HG03060 (cell line): ENCODE measurements at regions not wholly inside any gene's neighbourhood (a gene's known extent, or its start where the extent isn't known, plus 50 kb on each side); places are given as distances from the start of the nearest gene placed in this dataset.
A peak's percentile ranks its signal among the peaks of the same experiment; 100 is the strongest.

Experiments
- ATAC-seq: cut with Tn5 transposase; IDR thresholded peaks from one replicate; pipeline ENCODE4 v1.9.1; 2021; ENCODE audit warnings: low read depth, moderate number of reproducible peaks; ENCODE audit not compliant: unreplicated experiment

DNA sequence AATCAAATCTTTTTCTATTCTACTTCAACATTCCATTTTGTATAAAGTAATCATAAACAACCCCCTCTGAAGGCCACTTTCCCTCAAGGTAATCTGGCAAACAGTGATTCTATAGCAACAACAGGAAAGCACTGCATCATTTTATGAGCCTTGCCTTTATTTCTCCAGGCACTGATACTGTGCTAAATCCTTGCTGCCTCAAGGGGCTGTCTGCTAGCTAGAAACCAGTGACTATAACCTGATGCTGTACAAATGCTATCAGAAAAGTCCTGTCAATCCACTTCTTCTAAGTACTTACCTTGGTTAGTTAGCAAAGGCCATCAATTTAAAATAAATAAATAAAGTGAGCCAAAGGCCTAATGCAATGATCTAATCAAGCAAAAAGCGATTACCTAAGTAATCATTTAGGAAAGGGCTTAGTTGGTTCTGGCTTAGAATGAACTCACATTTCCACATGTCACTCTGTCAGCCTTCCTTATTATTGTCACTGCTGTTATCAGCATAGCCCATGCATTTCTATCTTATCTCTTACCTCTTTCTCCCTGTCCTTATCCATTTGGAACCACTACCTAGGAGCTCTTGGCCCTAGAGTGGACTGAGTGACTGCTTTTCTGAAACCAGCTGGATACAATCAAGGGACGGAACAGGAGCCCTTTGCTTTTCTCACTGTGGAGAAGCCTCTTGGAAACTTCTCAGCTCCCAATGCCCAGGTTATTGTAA is 246.1 kb upstream of the MEF2C start:
- ATAC-seq, result no peak

DNA sequence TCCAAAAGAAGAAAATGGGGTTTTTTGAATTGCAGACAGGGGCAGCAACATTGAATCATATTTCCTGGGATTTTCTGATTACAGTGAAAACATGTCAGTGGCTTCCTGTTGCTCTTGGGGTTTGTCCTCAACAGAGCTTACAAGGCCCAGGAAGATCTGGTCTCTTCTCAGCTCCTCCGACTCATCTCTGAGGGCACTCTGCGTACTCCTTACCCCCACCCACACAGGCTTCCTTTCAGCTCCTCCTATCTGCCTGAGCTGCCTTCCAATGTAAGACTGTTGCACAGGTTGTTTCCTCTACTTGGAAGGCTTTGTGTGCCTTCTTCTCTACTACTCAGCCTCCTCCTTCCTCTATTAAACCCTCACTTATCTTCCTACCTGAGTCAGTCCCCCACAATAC is 245.1 kb upstream of the MEF2C start:
- ATAC-seq, result no peak

- ATAC-seq, result no peak
Observed at GRCh38 chr5:89127191-89127590, 244.2 kb upstream of the MEF2C start.

DNA sequence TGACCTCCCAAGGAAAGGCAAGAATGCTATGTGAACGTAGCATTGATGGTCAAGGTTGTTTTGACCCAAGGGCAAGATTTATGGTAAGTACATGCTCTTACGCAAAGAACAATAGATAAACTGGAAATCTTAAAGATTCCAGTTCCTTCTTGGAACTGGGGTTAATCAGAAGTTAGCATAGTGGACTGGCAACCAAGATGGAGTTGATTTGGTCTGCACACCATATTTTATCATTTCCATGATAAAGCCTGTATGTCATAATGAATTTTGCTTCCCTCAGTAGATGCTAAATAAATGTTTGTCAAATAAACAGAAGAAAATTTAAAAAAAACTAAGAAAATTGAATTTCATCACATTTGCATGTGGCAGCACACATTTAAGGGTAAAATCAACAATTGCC is 242.4 kb upstream of the MEF2C start:
- no peak for ATAC-seq

GRCh38 chr5:89123581-89123980 is 240.6 kb upstream of the MEF2C start:
- ATAC-seq, result no peak

DNA sequence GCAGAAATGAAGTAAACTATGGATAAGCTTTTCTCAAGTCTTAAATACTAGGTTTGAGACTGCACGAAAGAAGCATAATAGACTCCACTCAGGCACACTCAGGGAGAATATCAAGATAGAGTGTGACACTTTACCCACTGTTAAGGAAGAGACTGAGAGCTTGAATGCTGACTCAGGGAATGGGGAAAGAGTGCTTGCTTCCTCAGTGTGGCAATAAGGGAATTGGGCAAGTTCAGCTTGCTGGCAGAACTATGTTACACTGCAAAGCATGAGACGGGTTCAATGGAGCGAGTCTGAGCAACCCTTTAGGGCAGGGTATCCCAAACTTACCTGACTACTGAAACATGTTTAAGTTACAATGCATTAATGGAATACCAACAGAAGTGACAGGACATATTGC is 237.7 kb upstream of the MEF2C start:
- no peak for ATAC-seq

- ATAC-seq, result peak; percentile 89
Observed at GRCh38 chr5:89117124-89117644, 234.2 kb upstream of the MEF2C start.

DNA sequence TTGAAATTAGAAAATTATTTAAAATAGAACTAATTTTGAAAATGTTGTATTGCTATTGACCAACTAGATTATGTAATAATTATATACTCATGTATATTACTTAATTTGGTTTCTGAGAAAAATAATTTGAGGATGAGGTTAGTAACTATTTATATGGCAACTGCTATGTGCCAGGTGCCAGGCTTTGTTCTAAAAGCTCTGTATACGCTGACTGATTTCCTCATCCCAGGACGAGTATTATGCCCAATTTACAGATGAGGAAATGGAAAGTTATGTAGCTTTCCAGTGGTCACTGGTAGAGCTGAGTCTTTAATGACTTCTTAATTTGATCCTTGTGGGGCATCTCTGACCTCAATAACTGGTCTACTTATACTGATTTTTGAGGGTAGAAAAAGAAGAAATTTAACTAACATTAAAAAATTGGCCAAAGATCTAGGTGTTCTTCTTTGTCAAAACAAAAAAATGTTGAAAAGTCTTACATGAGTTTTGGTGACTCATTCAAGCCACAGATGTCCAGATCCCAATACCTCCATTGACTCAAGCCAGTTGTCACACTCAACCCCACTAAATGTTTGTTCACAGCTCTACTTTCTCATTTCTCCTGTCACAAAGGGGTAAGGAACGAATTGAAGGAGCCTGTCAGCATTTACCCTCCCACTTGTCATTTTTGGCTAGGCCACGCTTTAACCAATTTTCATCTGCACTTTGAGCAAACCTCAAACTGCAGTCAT is 228.1 kb upstream of the MEF2C start:
- ATAC-seq, result no peak

DNA sequence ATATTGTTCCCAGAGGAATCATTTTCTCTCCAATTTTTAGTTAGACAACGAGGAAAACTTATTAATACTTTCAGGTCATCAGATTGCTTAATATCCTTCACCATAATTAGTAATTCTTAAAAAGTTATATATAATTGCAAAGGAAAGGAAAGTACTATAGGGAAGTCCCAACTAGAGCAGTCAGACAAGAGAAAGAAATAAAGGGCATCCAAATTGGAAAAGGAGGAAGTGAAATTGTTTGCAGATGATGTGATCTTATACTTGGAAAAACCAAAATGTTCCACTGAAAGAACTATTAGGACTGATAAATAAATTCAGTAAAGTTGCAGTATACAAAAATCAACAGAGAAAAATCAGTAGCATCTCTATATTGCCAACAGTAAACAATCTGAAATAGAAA is 223.5 kb upstream of the MEF2C start:
- ATAC-seq, result no peak

DNA sequence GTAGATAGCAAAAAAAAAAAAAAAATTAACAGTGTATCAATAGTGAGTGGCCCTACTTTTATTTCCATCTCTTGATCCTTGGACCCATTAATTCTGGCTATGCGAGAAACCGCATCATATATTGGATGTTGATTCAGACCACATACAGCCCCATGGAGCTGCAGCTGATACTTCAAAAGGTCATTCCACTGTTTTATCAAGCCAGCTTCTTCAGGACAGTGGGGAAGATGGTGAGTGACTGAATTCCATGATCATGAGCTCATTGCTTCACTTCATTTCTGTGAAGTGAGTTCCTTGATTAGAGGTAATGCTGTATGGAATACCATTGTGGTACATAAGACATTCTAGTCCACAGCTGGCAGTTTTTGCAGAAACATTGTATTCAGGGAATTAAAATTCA is 222.9 kb upstream of the MEF2C start:
- ATAC-seq, result no peak

DNA sequence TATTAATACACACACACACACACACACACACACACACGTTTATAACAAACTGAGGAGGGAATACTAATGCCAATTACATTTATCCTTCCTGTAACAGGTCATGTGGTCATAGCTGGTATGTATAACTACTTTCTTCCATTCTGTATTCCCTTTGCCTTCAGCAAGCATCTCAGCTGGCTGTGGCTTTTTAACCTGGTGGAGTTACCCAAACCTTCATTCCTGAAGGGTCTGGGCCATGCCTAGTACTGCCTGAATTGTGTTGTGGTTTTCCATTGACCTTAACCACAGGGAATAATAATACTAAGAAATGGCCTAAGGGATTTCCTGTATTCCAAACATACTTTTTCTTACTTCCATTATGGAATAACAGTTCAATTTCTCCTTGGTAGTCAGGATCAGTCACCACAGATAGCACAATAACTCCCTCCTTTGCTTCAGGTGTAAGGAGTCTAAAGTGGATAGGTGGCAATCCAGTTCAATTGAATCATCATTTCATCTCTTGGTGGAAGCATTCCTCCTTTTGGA is 222.2 kb upstream of the MEF2C start:
- ATAC-seq, result no peak

DNA sequence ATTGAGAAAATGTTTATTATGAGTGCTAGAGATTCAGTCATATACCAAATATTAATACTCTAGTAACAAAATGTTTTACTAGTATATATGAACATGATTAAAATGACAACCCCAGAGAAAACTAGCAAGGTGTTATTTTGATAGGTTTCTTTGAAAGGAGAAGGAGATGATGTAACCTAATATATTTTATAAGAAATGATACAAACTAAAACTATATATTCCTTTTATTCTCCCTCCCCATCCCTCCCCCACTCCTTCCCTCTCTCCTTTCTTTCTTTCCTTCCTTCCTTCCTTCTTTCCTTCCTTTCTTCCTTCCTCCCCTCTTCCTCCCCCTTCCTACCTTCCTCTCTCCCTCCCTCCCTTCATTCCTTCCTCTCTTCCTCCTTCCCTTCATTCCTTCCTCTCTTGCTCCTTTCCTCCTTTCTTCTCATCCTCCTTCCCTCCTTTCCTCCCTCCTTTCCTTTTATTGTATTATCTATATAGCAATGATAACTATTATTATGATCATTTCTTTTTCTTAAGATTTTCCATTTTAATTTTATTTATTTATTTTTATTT is 215.3 kb upstream of the MEF2C start:
- ATAC-seq, result no peak

DNA sequence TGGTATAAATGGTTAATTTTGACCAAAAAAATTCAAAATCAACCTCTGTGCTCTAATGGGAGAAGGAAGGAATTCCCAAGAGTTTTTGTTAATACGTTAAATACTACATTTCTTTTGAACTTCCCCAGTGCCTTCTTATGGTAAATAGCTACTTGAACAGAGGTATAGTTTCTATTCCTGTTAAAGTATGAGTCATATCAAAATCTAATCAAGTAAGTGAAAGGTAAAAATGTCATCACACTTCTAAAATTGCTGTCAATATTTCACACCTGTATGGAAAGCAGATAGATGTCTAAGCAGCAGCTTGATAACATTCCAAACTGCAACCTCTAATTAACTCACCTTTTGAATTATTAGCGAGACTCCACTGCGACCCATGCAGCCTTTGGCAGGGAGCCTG is 214.1 kb upstream of the MEF2C start:
- ATAC-seq, result peak; percentile 84

GRCh38 chr5:89095341-89095740 is 212.4 kb upstream of the MEF2C start:
- no peak for ATAC-seq

- ATAC-seq, result no peak
Observed at GRCh38 chr5:89090037-89090436, 207.1 kb upstream of the MEF2C start.

GRCh38 chr5:89087551-89088318 is 204.8 kb upstream of the MEF2C start:
- no peak for ATAC-seq

DNA sequence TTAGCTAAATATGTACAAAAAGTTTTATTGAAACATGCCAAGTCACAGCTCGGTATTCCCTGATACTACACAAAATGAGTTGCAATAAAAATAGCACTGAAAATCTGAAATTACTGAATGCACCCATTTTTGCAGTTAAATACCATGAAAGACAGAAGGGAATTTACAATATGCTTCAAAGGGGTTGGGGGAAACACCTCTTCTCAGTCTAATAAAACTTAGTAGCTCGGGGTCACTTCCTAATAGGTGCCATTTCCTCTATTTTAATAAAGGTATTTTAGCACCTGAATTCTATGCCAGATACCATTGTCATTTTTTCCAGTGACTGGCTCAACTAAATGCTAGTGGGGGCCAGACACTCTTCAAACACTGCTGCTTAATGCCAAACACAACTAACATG is 204.1 kb upstream of the MEF2C start:
- no peak for ATAC-seq

- ATAC-seq, result no peak
Observed at GRCh38 chr5:89086390-89087086, 203.6 kb upstream of the MEF2C start.

GRCh38 chr5:89083791-89084190 is 200.8 kb upstream of the MEF2C start:
- no peak for ATAC-seq

- no peak for ATAC-seq
Observed at GRCh38 chr5:89081360-89081759, 198.4 kb upstream of the MEF2C start.
